Body of pancreas (tissue), 4 donors: ENCODE measurements at regions not wholly inside any gene's neighbourhood (a gene's known extent, or its start where the extent isn't known, plus 50 kb on each side); places are given as distances from the start of the nearest gene placed in this dataset.

ENCODE experiments used
- ATAC-seq: fragments of 150-250 bp; one replicate; pipeline ENCODE4 v1.9.1; 2016
- DNase-seq, 4 donors: peaks; one replicate each; pipeline ENCODE4 v3.0.0-alpha.2; 2019
- H3K27ac ChIP-seq, 4 donors: fragments of 200-600 bp; sonication (generic); 1 replicate in 3 of 4; 2 replicates in 1 of 4; pipeline versions ENCODE4 v1.5.1 to v1.6.1; 2016 to 2019; ENCODE audit warnings: mild to moderate bottlenecking in 1 of 4, mixed read lengths in 1 of 4, moderate library complexity in 1 of 4
- H3K27me3 ChIP-seq, 2 donors: fragments of 200-600 bp; sonication (generic); one replicate each; pipeline ENCODE4 v1.6.0; 2016; ENCODE audit warnings: mild to moderate bottlenecking in 1 of 2
- H3K36me3 ChIP-seq, 2 donors: fragments of 200-600 bp; sonication (generic); replicated peaks in 1 of 2; 2 replicates each; pipeline ENCODE4 v1.5.1; 2016; ENCODE audit warnings: low read depth in 2 of 2; ENCODE audit not compliant: insufficient read depth in 1 of 2
- H3K4me1 ChIP-seq: fragments of 200-600 bp; sonication (generic); one replicate; pipeline ENCODE4 v1.6.0; 2016
- H3K4me3 ChIP-seq, 2 donors: fragments of 200-600 bp; sonication (generic); 1 replicate in 1 of 2; 2 replicates in 1 of 2; pipeline ENCODE4 v1.5.1; 2016 to 2019
- H3K9me3 ChIP-seq, 3 donors: fragments of 200-600 bp; sonication (generic); 1 replicate in 2 of 3; 2 replicates in 1 of 3; pipeline ENCODE4 v1.5.1; 2016
- POLR2A ChIP-seq, 3 donors: fragments of 450-650 bp; IDR thresholded peaks; one replicate each; pipeline ENCODE4 v1.6.1; 2016; ENCODE audit warnings: antibody characterized with exemption in 3 of 3, mild to moderate bottlenecking in 2 of 3
- WGBS, 2 donors: methylation state at CpG; one replicate each; pipeline ENCODE4 v1.1.5; 2017; 5-methylcytosine and 5-hydroxymethylcytosine counted together
- intact Hi-C: fragments of 100-400 bp; cut with DNase I; formaldehyde crosslinking; loops from one replicate; pipeline ENCODE4 v1.15.1; 2023
- TF ChIP-seq, protein P1 (sequence below), 7 experiments: fragments of 450-650 bp in 4 of 7; fragments of 200-600 bp in 3 of 7; sonication (generic) in 3 of 7; IDR thresholded peaks; one replicate each; pipeline ENCODE4 v1.5.1; 2016 to 2019; ENCODE audit warnings: antibody characterized with exemption in 7 of 7

DNA sequence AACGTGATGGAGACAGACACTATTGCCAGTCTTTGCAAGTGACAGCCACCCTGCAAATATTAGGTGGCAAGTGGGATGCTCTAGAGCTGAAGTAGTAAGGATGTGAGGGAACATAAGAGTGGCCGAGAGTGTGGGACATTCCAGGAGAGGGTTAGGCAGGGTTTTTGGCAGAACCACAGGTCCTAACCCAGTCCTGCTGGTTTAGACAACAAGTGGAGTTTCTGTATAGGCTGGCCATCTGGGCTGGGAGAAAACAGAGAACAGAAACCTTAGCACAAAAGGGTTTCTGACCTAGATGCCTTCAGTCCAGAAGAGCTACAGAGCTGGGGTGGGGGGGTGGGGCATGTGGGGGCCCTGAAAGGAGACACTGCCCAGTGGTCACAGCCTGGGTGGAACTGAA is 107.4 kb downstream of the TMEM174 start:
- H3K4me3 ChIP-seq: no peak overlapping the region
- no peaks in the 10 kb centered on the region for H3K36me3 ChIP-seq
- 56 to 58% methylated on average over 2 of the region's 2 CpGs for WGBS, 2 donors
- DNase-seq: peak in 2 of 4 donors; percentile 36 to 41
- H3K27ac ChIP-seq: peak overlapping the region; percentile 36 to 83 (median 52)
- intact Hi-C loops: no loop called here
- H3K27me3 ChIP-seq: no peaks in the 10 kb centered on the region
- H3K4me1 ChIP-seq: peaks cover 40% of the 10 kb centered on the region
- ATAC-seq: peak; percentile 54
- TF ChIP-seq, protein P1, sequence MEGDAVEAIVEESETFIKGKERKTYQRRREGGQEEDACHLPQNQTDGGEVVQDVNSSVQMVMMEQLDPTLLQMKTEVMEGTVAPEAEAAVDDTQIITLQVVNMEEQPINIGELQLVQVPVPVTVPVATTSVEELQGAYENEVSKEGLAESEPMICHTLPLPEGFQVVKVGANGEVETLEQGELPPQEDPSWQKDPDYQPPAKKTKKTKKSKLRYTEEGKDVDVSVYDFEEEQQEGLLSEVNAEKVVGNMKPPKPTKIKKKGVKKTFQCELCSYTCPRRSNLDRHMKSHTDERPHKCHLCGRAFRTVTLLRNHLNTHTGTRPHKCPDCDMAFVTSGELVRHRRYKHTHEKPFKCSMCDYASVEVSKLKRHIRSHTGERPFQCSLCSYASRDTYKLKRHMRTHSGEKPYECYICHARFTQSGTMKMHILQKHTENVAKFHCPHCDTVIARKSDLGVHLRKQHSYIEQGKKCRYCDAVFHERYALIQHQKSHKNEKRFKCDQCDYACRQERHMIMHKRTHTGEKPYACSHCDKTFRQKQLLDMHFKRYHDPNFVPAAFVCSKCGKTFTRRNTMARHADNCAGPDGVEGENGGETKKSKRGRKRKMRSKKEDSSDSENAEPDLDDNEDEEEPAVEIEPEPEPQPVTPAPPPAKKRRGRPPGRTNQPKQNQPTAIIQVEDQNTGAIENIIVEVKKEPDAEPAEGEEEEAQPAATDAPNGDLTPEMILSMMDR (IDR thresholded peaks at IDR 0.05): no peak
- TF ChIP-seq POLR2A (IDR thresholded peaks at IDR 0.05): no peak
- H3K9me3 ChIP-seq: no peaks in the 10 kb centered on the region

- H3K9me3 ChIP-seq: no peaks in the 10 kb centered on the region
- H3K36me3 ChIP-seq: no peaks in the 10 kb centered on the region
- WGBS, 2 donors: 50 to 69% methylated on average over 1 of the region's 1 CpG
- H3K27me3 ChIP-seq: no peaks in the 10 kb centered on the region
- H3K27ac ChIP-seq: peak overlapping the region in 2 of 4 donors; percentile 64 to 83
- intact Hi-C loops: no loop called here
- no peak overlapping the region for H3K4me3 ChIP-seq
- ATAC-seq (no peak), DNase-seq (no peak)
- peaks cover 44% of the 10 kb centered on the region for H3K4me1 ChIP-seq
- TF ChIP-seq, protein P1 (IDR thresholded peaks at IDR 0.05): no peak
- no peak for TF ChIP-seq POLR2A (IDR thresholded peaks at IDR 0.05)
Measured at GRCh38 chr5:73279805-73280204, 106.8 kb downstream of the TMEM174 start.

DNA sequence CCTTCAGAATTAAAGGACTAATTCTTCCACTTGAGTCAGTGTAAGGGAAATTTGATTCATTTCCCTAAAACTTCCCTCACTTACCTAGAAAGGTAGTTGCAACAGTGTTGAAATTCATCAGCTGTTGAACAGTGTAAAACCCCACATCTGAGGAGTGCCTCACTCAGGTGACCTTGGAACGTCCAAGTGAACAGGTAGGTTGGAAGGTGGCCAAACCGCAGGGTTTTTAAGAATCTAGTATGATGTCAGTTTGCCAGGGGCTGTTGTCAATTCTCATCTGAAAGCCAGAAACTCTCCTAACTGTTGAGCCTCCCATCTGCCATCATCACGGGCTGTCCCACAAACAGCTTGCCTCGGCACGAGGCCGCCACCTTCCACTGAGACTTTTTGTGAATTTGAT is 105.7 kb downstream of the TMEM174 start:
- intact Hi-C loops: no loop called here
- TF ChIP-seq, protein P1 (IDR thresholded peaks at IDR 0.05): no peak
- TF ChIP-seq POLR2A (IDR thresholded peaks at IDR 0.05): no peak
- Histone ChIP-seq H3K27ac (peak overlapping the region in 1 of 4 donors; percentile 27), H3K36me3 (no peaks in the 10 kb centered on the region), H3K9me3 (no peaks in the 10 kb centered on the region), H3K4me3 (no peak overlapping the region), H3K4me1 (peaks cover 45% of the 10 kb centered on the region), H3K27me3 (no peaks in the 10 kb centered on the region)
- DNase-seq (peak; percentile 53 to 82 (median 77)), ATAC-seq (peak; percentile 28)
- 64 to 65% methylated on average over 6 of the region's 6 CpGs for WGBS, 2 donors

DNA sequence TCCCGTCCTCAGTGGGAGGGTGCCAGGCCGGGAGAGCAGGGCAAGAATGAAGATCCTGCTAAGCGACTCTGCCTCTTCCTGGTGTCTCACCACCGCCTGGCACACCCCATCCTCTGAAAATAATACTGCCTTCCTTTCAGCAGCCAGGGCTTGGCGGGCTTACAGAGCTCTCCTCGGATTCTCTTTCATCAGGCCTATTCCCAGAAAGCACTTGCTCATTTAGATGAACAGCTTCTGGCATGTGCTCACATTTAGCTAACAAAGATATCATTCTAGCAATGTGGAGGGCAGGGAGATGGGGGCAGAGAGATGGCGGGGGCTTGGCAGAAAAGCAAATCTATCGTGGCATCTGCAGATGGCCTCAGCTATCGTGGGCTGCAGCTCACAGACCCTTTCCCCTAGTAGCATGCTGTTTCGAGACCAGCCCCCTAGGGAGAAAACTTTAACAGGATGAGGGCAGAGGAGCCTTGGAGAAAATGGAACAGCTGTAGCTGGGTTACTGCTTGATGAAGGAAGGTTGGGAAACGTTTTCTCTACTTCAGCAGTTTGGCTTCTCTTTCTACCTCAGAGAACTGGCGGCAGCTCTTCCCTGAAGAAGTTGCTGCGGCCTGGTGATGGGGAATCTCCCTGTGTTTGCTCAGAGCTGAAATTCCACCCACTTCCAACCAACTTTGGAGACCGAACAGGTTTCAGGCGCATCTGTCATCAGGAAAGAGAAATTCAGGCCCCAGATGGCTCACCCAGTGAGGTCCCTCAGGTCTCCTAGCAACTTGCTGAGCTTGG is 102.1 kb downstream of the TMEM174 start:
- Histone ChIP-seq H3K9me3 (no peaks in the 10 kb centered on the region), H3K4me1 (peaks cover 15% of the 10 kb centered on the region), H3K27me3 (no peaks in the 10 kb centered on the region), H3K27ac (no peak overlapping the region), H3K4me3 (no peak overlapping the region), H3K36me3 (no peaks in the 10 kb centered on the region)
- ATAC-seq (peak; percentile 18), DNase-seq (no peak)
- WGBS, 2 donors: 65 to 72% methylated on average over 11 to 15 of the region's 15 CpGs
- no peak for TF ChIP-seq POLR2A (IDR thresholded peaks at IDR 0.05)
- TF ChIP-seq, protein P1 (IDR thresholded peaks at IDR 0.05): no peak
- intact Hi-C loops: no loop called here

GRCh38 chr5:73274121-73274520 is 101.1 kb downstream of the TMEM174 start:
- H3K27me3 ChIP-seq: no peaks in the 10 kb centered on the region
- WGBS, 2 donors: 86 to 93% methylated on average over 3 of the region's 3 CpGs
- H3K27ac ChIP-seq: no peak overlapping the region
- H3K4me3 ChIP-seq: no peak overlapping the region
- intact Hi-C loops: no loop called here
- peaks cover 15% of the 10 kb centered on the region for H3K4me1 ChIP-seq
- no peaks in the 10 kb centered on the region for H3K36me3 ChIP-seq
- no peaks in the 10 kb centered on the region for H3K9me3 ChIP-seq
- ATAC-seq (no peak), DNase-seq (no peak)
- TF ChIP-seq POLR2A (IDR thresholded peaks at IDR 0.05): no peak
- TF ChIP-seq, protein P1 (IDR thresholded peaks at IDR 0.05): no peak
